HG02870 (cell line): ENCODE measurements at regions not wholly inside any gene's neighbourhood (a gene's known extent, or its start where the extent isn't known, plus 50 kb on each side); places are given as distances from the start of the nearest gene placed in this dataset.
A peak's percentile ranks its signal among the peaks of the same experiment; 100 is the strongest.
"Not testable (repeated sequence)": the region's sequence is repeated elsewhere in the genome, so short reads cannot be mapped to it uniquely, and the experiment has no call there.

Source experiments
- ATAC-seq: cut with Tn5 transposase; IDR thresholded peaks from one replicate; pipeline ENCODE4 v1.9.1; 2021; ENCODE audit warnings: mild to moderate bottlenecking, moderate library complexity; ENCODE audit not compliant: unreplicated experiment

DNA sequence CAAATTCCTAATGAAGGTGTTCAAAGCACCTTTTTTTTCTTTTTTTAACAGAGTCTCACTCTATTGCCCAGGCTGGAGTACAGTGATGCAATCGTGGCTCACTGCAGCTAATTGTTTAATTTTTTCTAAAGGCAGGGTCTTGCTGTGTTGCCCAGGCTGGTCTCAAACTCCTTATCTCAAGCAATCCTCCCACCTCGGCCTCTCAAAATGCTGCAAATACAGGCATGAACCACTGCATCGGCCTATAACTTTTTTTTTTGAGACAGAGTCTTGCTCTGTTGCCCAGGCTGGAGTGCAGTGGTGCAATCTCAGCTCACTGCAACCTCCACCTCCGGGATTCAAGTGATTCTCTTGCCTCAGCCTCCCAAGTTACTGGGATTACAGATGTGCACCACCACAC is 113.9 kb upstream of the CXADR start:
- ATAC-seq = not testable (repeated sequence)

- no peak for ATAC-seq
Observed at GRCh38 chr21:17402937-17403336, 109.9 kb upstream of the CXADR start.

- no peak for ATAC-seq
Observed at GRCh38 chr21:17406202-17406601, 106.6 kb upstream of the CXADR start.

DNA sequence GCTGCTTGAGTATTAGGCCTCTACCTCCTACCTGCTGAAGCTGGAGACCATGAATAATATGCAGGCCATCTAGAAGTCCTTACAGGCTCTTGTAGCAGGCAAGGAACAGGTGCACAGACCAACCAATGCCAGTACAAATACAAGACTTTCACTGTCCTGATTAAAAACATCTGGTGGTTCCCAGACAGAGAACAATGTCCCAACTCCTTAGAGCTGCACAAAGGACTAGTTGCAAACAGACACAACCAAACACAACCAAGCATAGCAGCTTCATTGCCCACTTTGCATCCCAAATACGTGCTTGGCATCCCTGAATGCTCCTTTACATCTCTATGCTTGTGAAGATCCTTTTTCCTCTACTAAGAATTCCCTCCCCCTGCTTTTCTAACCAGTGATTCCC is 98.1 kb upstream of the CXADR start:
- ATAC-seq = no peak

DNA sequence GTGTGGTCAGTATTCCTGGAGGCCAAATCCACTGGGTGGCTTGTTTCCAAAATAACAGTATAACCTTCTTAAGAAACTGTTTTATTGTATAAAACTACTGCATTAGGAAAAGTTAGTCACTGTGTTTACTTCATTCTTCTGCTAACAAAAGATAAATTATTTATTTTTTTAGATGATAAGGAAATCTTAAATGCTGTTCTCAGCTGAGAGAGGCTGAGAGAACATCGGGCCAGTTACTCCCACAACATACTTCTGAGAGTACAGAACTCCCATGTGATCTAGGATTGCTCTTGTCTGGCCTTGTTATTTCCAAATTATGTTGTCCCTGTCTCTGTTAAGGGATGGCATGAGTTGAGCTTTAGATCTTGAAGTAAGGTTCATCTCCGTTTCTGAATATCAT is 96.7 kb upstream of the CXADR start:
- no peak for ATAC-seq

- no peak for ATAC-seq
Observed at GRCh38 chr21:17422931-17423330, 89.9 kb upstream of the CXADR start.

DNA sequence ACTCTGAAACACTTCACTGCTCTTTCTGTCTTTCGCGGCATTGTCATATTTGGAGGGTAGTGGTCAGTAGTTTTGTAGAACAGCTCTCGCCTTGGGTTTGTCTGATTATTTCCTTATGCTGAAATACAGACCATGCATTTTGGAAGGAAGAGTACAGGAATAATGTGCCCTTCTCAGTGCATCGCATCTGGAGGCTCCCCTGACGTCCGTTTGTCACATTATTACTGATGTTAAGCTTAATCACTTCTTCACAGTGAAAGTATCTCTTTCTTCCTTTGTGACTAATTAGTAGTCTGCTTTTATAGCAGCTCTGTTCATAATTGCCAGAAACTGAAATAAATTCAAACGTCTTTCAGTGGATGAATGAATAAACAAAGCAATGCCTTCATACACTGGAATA is 85.7 kb upstream of the CXADR start:
- no peak for ATAC-seq

DNA sequence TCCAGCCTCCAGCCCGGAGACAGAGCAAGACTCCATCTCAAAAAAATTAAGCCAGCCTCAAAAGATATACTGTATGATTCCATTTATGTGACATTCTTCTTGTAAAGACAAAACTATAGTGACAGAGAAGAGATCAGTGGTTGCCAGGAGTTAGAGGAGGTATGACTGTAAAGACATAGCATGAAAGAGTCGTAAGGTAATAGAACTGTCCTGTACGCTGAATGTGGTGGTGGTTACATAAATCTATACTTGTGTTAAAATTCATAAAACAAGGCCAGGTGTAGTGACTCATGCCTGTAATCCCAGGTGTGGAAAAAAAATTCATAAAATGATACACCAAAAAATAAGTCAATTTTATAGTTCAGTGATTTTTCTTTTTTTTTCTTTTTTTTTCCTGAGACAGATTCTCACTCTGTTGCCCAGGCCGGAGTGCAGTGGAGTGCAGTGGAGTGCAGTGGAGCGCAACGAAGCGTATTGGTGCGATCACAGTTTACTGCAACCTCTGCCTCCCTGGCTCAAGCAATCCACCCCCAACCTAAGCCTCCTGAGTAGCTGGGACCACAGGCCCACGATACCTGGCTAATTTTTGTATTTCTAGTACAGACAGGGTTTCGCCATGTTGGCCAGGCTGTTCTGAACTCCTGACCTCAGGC is 84.9 kb upstream of the CXADR start:
- peak; percentile 92 for ATAC-seq

DNA sequence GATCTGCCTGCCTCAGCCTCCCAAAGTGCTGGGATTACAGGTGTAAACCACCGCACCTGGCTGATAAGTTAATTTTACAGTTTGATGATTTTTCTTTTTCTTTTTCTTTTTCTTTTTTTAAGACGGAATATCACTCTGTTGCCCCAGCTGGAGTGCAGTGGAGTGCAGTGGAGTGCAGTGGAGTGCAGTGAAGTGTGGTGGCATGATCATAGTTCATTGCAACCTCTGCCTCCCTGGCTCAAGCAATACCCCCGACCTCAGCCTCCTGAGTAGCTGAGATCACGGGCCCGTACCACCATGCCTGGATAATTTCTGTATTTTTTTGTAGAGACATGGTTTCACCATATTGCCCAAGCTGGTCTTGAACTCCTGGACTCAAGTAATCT is 84.4 kb upstream of the CXADR start:
- peak; percentile 44 for ATAC-seq

- ATAC-seq = no peak
Observed at GRCh38 chr21:17428980-17429379, 83.9 kb upstream of the CXADR start.

GRCh38 chr21:17429936-17430335 is 82.9 kb upstream of the CXADR start:
- ATAC-seq = no peak

- ATAC-seq = no peak
Observed at GRCh38 chr21:17432732-17433057, 80.1 kb upstream of the CXADR start.

DNA sequence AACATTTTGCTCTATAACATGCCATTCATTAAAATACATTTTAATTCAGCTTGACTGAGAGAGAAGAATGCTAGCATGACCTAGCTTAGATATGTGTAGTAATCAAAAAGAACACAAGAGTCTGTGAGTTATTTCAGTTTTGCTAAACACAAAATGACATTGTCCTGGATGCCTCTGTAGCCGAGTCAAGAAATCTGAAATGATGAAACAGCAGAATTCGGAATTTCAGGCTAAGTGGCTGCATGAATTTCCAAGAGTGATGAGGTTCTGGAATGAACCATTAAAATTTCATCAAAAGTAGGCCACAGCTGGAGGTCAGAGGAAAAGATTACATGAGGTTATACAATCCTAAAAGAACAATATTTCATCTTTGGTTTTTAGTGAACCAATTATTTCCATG is 79.1 kb upstream of the CXADR start:
- ATAC-seq = no peak

DNA sequence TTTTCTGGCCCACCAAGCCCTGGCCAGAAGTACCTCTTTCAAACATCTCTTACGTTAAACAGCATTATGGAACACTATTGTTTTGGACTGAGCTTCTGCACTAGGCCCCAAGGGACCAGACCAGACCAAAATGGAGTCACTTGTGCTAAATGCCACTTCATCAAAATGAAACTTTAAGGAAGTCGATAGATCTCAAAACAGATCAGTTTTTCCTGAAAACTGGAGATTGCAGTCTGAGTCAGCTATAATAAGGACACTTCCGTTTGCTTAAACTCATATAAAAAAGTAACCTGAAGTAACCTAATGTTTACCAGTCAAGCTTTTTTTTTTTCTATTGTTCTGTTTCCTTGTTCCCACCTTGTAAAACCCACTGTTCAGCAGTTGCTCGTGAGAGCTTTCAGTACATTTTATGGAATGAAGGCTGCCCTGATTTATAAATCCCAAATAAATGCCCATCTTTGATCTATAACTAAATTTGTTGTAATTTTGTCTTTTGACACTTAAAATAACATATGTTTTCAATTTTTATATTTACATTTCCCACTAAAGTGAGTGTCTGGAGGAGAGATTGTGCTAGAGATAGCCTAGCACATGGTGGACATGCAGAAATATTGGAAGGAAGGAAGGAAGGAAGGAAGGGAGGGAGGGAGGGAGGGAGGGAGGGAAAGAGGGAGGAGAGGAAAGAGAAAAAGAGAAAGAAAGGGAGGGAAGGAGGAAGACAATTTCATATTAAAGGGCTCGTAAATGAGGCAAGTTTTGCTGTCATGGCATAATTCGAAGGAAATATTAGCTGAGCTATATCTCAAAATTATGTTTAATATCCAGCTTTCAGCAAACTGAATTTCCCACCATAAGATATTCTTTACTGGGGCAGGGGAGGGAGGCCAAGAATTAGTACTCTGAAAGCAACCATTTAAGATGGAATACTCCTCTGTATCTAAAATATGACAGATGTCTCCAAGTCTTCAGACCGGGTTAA is 77.0 kb upstream of the CXADR start:
- ATAC-seq = no peak

DNA sequence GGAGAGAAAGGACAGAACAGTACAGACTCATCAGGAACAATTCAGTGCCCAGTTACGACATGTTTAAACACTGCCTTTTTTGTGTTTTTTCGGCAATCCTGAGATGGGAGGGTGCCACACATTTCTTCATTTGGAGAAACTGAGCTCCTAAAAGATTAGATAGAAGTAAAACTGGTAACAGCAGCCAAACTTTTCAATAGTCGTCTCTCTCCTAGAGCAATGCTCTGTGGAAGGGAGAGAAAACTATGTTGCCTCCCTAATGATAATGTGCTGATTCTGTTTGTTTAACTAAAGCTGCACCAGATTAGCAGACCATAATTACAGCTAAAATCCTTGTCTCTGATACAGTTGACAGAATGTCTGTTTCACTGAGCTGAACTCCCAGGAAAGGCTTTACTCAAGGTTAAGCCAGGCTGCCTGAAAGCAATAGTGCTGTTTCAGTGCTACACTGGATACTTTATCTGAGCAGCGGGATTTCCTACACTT is 76.2 kb upstream of the CXADR start:
- no peak for ATAC-seq

DNA sequence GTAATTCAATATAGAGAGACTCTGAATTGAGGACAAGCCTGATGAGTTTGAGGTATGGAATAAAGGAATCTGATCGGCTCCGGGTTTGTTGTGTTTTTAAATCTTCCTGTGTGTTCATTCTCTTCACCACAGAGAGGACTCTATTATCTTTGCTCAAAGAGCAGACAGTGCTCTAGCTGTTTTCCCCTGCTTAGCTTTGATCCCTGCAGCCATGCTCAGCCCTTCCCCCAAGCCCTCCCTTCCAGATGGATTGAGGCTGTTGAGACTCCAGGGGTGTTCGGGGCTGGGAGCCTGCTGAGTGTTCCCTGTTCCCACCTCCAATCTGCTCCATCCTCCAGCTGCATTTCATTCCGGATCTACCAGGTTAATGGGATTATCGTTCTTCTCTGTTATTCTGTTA is 74.2 kb upstream of the CXADR start:
- ATAC-seq = no peak

DNA sequence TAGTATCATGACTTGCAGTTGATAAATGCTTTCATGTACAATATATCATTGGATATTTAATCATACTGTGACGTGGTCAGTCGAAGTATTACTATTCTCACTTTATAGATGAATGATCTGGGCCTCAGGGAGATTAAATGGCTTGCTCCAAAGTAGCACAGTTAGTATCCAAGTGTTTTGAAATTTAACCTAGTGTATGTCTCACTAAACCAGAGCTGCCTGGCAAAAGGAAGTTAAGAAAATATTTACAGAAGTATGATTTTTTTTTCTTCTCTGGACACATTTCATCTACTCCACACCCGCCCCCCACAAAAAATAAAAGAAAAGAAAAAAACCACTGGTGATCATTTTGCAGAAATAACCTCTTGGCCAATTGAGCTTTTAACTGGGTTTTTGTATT is 71.9 kb upstream of the CXADR start:
- ATAC-seq = no peak

DNA sequence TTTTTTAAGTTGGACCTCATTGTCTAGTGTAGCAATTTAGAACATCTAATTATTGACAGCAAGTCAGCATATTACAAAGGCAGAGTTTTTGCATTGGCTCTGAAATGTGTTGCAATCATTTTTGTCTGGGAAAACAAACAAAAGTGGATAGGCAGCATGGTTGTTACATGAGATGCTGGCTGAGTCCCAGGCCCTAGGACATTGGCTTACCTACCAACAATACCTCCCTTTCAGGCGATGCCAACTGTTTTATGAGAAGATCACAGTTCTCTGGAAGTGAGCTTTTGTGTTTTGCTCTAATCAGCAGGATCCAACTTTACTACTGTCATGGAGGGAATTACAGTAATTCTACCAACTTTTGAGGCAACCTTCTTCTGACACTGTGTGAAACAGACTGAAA is 71.5 kb upstream of the CXADR start:
- no peak for ATAC-seq

GRCh38 chr21:17442165-17442564 is 70.7 kb upstream of the CXADR start:
- ATAC-seq = no peak

GRCh38 chr21:17444828-17445227 is 68.0 kb upstream of the CXADR start:
- ATAC-seq = no peak

DNA sequence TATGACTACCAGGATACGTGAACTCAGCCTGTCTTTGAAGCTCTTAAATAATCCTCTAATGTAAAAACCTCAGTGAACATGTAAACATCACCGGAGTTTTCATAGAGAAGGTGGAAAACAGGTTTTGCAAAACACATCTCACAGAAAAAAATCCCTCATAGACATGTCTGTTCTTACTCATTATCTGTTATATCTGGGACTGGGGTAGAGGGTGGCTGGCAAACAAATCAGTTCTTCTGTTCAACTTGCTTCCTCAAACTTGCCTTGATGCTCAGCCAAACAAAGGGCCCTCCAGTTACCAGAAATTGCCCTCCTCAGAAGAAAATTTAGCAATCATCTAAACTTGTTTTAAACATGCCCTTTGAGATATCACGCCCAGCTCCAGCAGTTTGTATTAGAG is 66.1 kb upstream of the CXADR start:
- no peak for ATAC-seq

- no peak for ATAC-seq
Observed at GRCh38 chr21:17449701-17450100, 63.1 kb upstream of the CXADR start.
